ENCODE measurements at regions not wholly inside any gene's neighbourhood (a gene's known extent, or its start where the extent isn't known, plus 50 kb on each side); places are given as distances from the start of the nearest gene placed in this dataset.

DNA sequence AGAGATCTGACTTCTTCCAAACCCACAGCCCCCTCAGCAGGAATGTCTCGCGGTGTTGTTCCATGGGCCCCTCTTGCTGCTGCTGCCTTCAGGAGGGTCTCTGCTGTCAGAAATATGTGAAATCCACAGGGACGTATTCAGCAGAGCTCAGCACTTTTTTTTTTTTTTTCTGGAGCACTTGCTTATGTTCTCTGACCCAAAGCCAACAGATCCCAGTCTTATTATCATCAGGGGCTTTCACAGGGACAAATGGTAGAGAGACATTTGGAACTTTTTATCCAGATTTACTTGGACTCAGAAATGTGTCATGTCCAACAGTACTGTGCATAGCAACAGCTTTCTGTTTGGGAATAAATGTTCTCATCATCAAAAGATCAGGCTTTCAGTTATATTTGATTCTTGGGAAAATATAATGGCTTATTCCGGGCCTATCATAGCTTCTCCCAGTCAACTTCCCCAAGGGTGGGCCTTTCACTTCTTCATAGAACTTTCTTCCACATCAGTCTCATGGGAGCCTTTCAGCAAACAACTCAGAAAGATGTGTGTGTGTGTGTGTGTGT lies 332.7 kb downstream of the ZNF536 start:
- intact Hi-C loops (cut with micrococcal nuclease; ENCODE audit: unreplicated experiment): no loop called here
- BruUV-seq (replicated peaks): no TSS peak
- Histone ChIP-seq H3K36me3 (ENCODE audit: insufficient read depth, low read length) (no peaks in the 10 kb centered on the region), H2AFZ (ENCODE audit: low read length) (no peak overlapping the region), H3K4me2 (ENCODE audit: low read length) (no peak overlapping the region), H3K4me1 (ENCODE audit: insufficient read depth, low read length, poor library complexity, severe bottlenecking) (no peaks in the 10 kb centered on the region), H4K20me1 (ENCODE audit: insufficient read depth, low read length) (no peaks in the 10 kb centered on the region), H3K9me3 (ENCODE audit: low read length) (no peaks in the 10 kb centered on the region), H3K79me2 (ENCODE audit: insufficient read depth, low read depth, low read length) (no peaks in the 10 kb centered on the region), H3K4me3 (ENCODE audit: low read depth, low read length, poor library complexity, severe bottlenecking) (no peak overlapping the region), H3K27ac (ENCODE audit: low read depth, low read length, poor library complexity, severe bottlenecking) (no peak overlapping the region), H3K9me2 (ENCODE audit: insufficient read depth, low read length) (no peaks in the 10 kb centered on the region)
- no peak for TF ChIP-seq EZH2phosphoT487 (IDR thresholded peaks at IDR 0.05; ENCODE audit: borderline replicate concordance, low read depth, low read length)
- TF ChIP-seq, protein P1, sequence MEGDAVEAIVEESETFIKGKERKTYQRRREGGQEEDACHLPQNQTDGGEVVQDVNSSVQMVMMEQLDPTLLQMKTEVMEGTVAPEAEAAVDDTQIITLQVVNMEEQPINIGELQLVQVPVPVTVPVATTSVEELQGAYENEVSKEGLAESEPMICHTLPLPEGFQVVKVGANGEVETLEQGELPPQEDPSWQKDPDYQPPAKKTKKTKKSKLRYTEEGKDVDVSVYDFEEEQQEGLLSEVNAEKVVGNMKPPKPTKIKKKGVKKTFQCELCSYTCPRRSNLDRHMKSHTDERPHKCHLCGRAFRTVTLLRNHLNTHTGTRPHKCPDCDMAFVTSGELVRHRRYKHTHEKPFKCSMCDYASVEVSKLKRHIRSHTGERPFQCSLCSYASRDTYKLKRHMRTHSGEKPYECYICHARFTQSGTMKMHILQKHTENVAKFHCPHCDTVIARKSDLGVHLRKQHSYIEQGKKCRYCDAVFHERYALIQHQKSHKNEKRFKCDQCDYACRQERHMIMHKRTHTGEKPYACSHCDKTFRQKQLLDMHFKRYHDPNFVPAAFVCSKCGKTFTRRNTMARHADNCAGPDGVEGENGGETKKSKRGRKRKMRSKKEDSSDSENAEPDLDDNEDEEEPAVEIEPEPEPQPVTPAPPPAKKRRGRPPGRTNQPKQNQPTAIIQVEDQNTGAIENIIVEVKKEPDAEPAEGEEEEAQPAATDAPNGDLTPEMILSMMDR (conservative IDR thresholded peaks at IDR 0.05; ENCODE audit: low read length): no peak
- ChIA-PET POLR2A (interaction anchor here (0.7 kb wide), 2 partner anchors 424 to 1274 kb away, joined by 3 to 4 read pairs; no protein-coding TSS in a partner anchor), CTCF (ENCODE audit: unreplicated experiment) (no interaction called here)
- DNase-seq (ENCODE audit: low spot score): no peak

DNA sequence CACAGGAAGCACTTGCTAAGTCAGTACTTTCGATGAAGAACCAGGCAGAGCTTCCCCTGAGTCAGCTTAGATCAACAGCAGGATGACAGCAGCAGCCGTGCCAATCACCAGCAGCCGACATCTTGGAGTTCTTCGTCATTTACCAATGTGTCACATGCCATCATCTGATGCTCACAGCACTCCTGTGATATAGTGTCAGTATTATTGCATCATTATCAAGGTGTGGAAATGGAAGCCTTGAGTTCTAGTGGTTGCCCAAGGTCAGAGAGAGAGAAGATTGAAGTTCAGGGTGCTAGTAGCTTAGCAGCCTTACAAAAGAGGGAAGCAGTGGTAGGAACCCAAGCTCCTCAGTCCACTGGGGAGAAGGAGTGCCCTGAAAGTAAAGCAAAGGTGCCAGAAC lies 331.5 kb downstream of the ZNF536 start:
- Histone ChIP-seq H3K27ac (ENCODE audit: low read depth, low read length, poor library complexity, severe bottlenecking) (no peak overlapping the region), H3K4me1 (ENCODE audit: insufficient read depth, low read length, poor library complexity, severe bottlenecking) (no peaks in the 10 kb centered on the region), H2AFZ (ENCODE audit: low read length) (no peak overlapping the region), H4K20me1 (ENCODE audit: insufficient read depth, low read length) (no peaks in the 10 kb centered on the region), H3K36me3 (ENCODE audit: insufficient read depth, low read length) (no peaks in the 10 kb centered on the region), H3K79me2 (ENCODE audit: insufficient read depth, low read depth, low read length) (no peaks in the 10 kb centered on the region), H3K4me3 (ENCODE audit: low read depth, low read length, poor library complexity, severe bottlenecking) (no peak overlapping the region), H3K9me2 (ENCODE audit: insufficient read depth, low read length) (no peaks in the 10 kb centered on the region), H3K9me3 (ENCODE audit: low read length) (no peaks in the 10 kb centered on the region), H3K4me2 (ENCODE audit: low read length) (no peak overlapping the region)
- BruUV-seq (replicated peaks): no TSS peak
- no peak for DNase-seq (ENCODE audit: low spot score)
- no peak for TF ChIP-seq EZH2phosphoT487 (IDR thresholded peaks at IDR 0.05; ENCODE audit: borderline replicate concordance, low read depth, low read length)
- TF ChIP-seq, protein P1 (conservative IDR thresholded peaks at IDR 0.05; ENCODE audit: low read length): no peak
- ChIA-PET POLR2A (no interaction called here), CTCF (ENCODE audit: unreplicated experiment) (no interaction called here)
- intact Hi-C loops (cut with micrococcal nuclease; ENCODE audit: unreplicated experiment): no loop called here

DNA sequence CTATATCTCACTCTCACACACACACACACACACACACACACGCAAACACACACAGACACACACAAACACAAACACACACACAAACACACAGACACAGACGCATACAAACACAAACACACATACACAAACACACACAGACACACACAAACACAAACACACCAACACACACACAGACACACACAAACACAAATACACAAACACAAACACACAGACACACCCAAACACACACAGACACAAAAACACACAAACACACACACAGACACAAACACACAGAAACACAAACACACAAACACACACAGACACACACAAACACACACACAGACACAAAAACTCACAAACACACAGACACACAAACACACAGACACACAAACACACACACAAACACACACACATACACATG lies 329.0 kb downstream of the ZNF536 start:
- no peak for TF ChIP-seq EZH2phosphoT487 (IDR thresholded peaks at IDR 0.05; ENCODE audit: borderline replicate concordance, low read depth, low read length)
- Histone ChIP-seq H3K4me2 (ENCODE audit: low read length) (no peak overlapping the region), H3K4me1 (ENCODE audit: insufficient read depth, low read length, poor library complexity, severe bottlenecking) (no peaks in the 10 kb centered on the region), H3K27ac (ENCODE audit: low read depth, low read length, poor library complexity, severe bottlenecking) (no peak overlapping the region), H2AFZ (ENCODE audit: low read length) (no peak overlapping the region), H3K9me2 (ENCODE audit: insufficient read depth, low read length) (no peaks in the 10 kb centered on the region), H4K20me1 (ENCODE audit: insufficient read depth, low read length) (no peaks in the 10 kb centered on the region), H3K4me3 (ENCODE audit: low read depth, low read length, poor library complexity, severe bottlenecking) (no peak overlapping the region), H3K9me3 (ENCODE audit: low read length) (no peaks in the 10 kb centered on the region), H3K79me2 (ENCODE audit: insufficient read depth, low read depth, low read length) (no peaks in the 10 kb centered on the region), H3K36me3 (ENCODE audit: insufficient read depth, low read length) (no peaks in the 10 kb centered on the region)
- ChIA-PET POLR2A (no interaction called here), CTCF (ENCODE audit: unreplicated experiment) (no interaction called here)
- no TSS peak for BruUV-seq (replicated peaks)
- no peak for DNase-seq (ENCODE audit: low spot score)
- intact Hi-C loops (cut with micrococcal nuclease; ENCODE audit: unreplicated experiment): no loop called here
